ENCODE measurements at regions not wholly inside any gene's neighbourhood (a gene's known extent, or its start where the extent isn't known, plus 50 kb on each side); places are given as distances from the start of the nearest gene placed in this dataset.

DNA sequence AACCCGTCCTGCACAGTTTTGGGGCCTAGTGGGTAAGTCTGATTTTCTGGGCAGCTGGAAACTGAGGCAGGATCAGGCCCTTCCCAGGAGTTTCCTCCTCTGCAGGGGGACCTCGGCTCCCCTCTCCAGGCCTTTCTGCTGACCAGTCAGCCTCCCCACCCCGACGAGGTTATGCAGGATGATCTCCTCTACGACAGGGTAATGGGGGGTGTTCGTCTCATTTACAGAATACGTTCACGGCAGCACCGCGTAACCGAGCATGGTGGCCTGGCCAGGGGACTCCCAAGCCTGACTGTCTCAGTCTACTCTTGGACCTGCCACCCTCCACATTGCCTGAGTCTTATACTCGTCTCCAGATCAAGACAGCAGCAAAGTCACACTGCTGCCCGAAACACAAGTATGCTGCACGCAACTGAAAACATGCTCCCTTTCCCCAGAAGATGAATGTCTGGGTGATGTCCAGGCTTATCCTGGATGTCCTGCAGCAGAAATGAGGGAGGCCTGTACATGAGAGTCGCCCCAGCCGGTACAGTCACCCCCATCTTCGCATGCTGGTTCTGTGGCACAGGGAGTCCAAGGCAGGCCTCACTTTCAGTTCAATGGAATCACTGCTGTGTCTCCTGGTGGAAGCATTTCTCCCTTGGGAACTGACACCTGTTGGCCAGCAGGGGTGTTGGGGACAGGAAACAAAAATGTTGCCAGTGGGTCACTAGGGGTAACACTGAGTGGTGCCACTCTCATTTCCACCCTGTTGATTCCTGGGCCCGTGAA is 120.8 kb downstream of the SOX1 start:
- DNase-seq (no peak), ATAC-seq (replicated peaks in 1 of 4) (no peak)
- Mint-ChIP-seq H3K27ac (no peak overlapping the region), H3K27me3 (peaks cover 0 to 3% of the 10 kb centered on the region in 2 donors), H3K4me3 (no peak overlapping the region), H3K36me3 (no peaks in the 10 kb centered on the region), H3K9me3 (peaks cover 0 to 9% (median 6%) of the 10 kb centered on the region in 3 donors), H3K4me1 (no peaks in the 10 kb centered on the region)
- H3K36me3 ChIP-seq (ENCODE audit: control insufficient read depth in 2 of 2, extremely low read depth in 1 of 2, insufficient read depth in 1 of 2, low read length in 1 of 2) = no peaks in the 10 kb centered on the region
- H3K4me1 ChIP-seq (ENCODE audit: control insufficient read depth in 1 of 2, extremely low read depth in 1 of 2, insufficient read depth in 2 of 2, low read length in 2 of 2) = no peaks in the 10 kb centered on the region
- CTCF ChIA-PET = no interaction called here
- no peaks in the 10 kb centered on the region for H3K9me3 ChIP-seq
- no peak overlapping the region for H3K27ac ChIP-seq (ENCODE audit: low read length)
- no peak overlapping the region for H3K4me3 ChIP-seq (ENCODE audit: control insufficient read depth in 1 of 2, extremely low read depth in 1 of 2, low read length in 1 of 2)
- peaks cover 0 to 12% of the 10 kb centered on the region in 2 experiments for H3K27me3 ChIP-seq (replicated peaks in 1 of 2; ENCODE audit: control insufficient read depth in 2 of 2, extremely low read depth in 1 of 2, insufficient read depth in 2 of 2, low read length in 1 of 2)
- POLR2A ChIA-PET = no interaction called here
- WGBS (ENCODE audit: insufficient coverage) = 91% methylated on average over 10 of the region's 18 CpGs

DNA sequence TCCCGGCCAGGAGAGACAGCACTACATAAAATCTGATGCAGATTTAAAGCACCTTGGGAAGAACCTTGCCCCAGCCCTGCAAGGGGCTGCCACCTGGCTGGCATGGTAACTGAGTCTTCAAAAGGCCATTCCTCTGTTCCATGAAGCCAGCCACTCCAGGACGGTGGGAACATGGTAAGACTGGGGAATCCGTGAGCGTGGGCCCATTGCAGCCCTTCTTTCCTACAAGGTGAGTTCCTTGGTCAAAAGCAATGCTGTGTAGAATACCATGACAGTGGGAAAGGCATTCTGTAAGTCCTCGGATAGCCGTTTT is 121.3 kb downstream of the SOX1 start:
- no peaks in the 10 kb centered on the region for H3K36me3 Mint-ChIP-seq
- Histone ChIP-seq H3K4me3 (ENCODE audit: control insufficient read depth in 1 of 2, extremely low read depth in 1 of 2, low read length in 1 of 2) (no peak overlapping the region), H3K27me3 (replicated peaks in 1 of 2; ENCODE audit: control insufficient read depth in 2 of 2, extremely low read depth in 1 of 2, insufficient read depth in 2 of 2, low read length in 1 of 2) (peaks cover 0 to 12% of the 10 kb centered on the region in 2 experiments)

DNA sequence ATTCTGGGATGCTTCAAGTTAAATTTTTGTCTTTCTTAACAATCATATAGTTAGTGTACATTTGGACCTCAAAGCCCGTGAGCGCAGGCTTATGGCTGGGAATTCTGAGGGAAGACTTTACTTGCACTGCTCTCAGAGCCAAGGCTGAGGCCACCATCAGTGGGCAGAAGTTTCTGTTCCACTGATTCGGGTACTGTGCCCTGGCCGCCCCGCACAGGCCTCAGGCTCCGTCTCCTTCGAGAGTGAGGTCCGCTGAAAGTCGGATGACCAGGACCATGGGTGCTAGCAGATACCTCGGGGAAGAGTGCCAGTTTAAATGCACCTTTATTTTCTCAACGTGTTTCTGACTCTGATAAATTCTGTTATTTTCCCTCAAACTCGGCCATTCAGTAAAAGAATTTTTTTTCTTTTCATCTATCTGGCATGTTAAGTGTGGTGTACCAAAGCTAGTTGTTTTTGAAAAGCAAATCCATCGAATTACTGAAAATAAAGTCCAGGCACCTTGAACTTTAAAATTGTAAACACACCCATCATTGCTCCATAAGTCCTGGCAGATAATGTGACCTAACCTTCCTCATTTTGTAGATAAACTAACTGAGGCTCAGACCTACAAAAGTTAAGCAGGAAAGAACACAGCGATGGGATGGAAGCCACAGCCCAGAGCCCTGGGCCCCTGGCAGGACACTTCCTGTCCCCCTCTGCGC is 126.7 kb downstream of the SOX1 start:
- Mint-ChIP-seq H3K27me3 (peaks cover 2 to 3% of the 10 kb centered on the region in 2 donors), H3K4me1 (no peaks in the 10 kb centered on the region), H3K9me3 (peaks cover 0 to 14% (median 13%) of the 10 kb centered on the region in 3 donors), H3K27ac (no peak overlapping the region), H3K4me3 (no peak overlapping the region), H3K36me3 (no peaks in the 10 kb centered on the region)
- ChIA-PET CTCF (no interaction called here), POLR2A (no interaction called here)
- Histone ChIP-seq H3K4me3 (ENCODE audit: control insufficient read depth in 1 of 2, extremely low read depth in 1 of 2, low read length in 1 of 2) (no peak overlapping the region), H3K9me3 (no peaks in the 10 kb centered on the region), H3K36me3 (ENCODE audit: control insufficient read depth in 2 of 2, extremely low read depth in 1 of 2, insufficient read depth in 1 of 2, low read length in 1 of 2) (no peaks in the 10 kb centered on the region), H3K27ac (ENCODE audit: low read length) (no peak overlapping the region), H3K4me1 (ENCODE audit: control insufficient read depth in 1 of 2, extremely low read depth in 1 of 2, insufficient read depth in 2 of 2, low read length in 2 of 2) (no peaks in the 10 kb centered on the region), H3K27me3 (replicated peaks in 1 of 2; ENCODE audit: control insufficient read depth in 2 of 2, extremely low read depth in 1 of 2, insufficient read depth in 2 of 2, low read length in 1 of 2) (peaks cover 0 to 6% of the 10 kb centered on the region in 2 experiments)
- 88% methylated on average over 11 of the region's 15 CpGs for WGBS (ENCODE audit: insufficient coverage)
- DNase-seq = no peak
- ATAC-seq (replicated peaks in 1 of 4) = no peak

More for the DNA sequence above, 121.3 kb downstream of the SOX1 start:
- ChIA-PET CTCF (no interaction called here), POLR2A (no interaction called here)
- no peak overlapping the region for H3K27ac ChIP-seq (ENCODE audit: low read length)
- DNase-seq (no peak), ATAC-seq (replicated peaks in 1 of 4) (no peak)
- H3K9me3 ChIP-seq = no peaks in the 10 kb centered on the region
- no peaks in the 10 kb centered on the region for H3K4me1 ChIP-seq (ENCODE audit: control insufficient read depth in 1 of 2, extremely low read depth in 1 of 2, insufficient read depth in 2 of 2, low read length in 2 of 2)
- WGBS (ENCODE audit: insufficient coverage) = 90% methylated on average over 6 of the region's 6 CpGs
- H3K9me3 Mint-ChIP-seq = peaks cover 0 to 14% (median 12%) of the 10 kb centered on the region in 3 donors
- H3K27me3 Mint-ChIP-seq = peaks cover 0 to 3% of the 10 kb centered on the region in 2 donors
- H3K4me1 Mint-ChIP-seq = no peaks in the 10 kb centered on the region
- H3K36me3 ChIP-seq (ENCODE audit: control insufficient read depth in 2 of 2, extremely low read depth in 1 of 2, insufficient read depth in 1 of 2, low read length in 1 of 2) = no peaks in the 10 kb centered on the region
- H3K27ac Mint-ChIP-seq = no peak overlapping the region
- H3K4me3 Mint-ChIP-seq = no peak overlapping the region

DNA sequence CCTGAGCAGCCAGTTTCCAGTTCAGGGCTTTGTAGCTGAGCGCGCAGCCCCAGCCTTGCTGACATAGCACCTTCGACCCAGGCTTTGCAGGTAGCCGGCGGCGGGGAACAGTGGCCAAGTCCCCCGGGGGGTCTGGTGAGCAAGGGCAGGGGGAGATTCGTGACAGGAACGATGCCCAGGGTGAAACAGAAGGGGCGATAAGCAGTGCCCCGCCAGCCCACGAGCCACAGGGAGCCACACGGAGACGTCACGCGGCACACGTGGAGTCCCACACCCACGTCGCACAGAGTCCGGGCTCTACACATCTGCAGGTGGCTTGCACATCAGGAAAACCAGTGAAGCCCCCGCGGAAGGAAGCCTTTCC is 127.2 kb downstream of the SOX1 start:
- ChIA-PET POLR2A (no interaction called here), CTCF (no interaction called here)
- Histone ChIP-seq H3K9me3 (no peaks in the 10 kb centered on the region), H3K27me3 (replicated peaks in 1 of 2; ENCODE audit: control insufficient read depth in 2 of 2, extremely low read depth in 1 of 2, insufficient read depth in 2 of 2, low read length in 1 of 2) (peaks cover 0 to 9% of the 10 kb centered on the region in 2 experiments), H3K36me3 (ENCODE audit: control insufficient read depth in 2 of 2, extremely low read depth in 1 of 2, insufficient read depth in 1 of 2, low read length in 1 of 2) (no peaks in the 10 kb centered on the region), H3K27ac (ENCODE audit: low read length) (no peak overlapping the region), H3K4me1 (ENCODE audit: control insufficient read depth in 1 of 2, extremely low read depth in 1 of 2, insufficient read depth in 2 of 2, low read length in 2 of 2) (no peaks in the 10 kb centered on the region), H3K4me3 (ENCODE audit: control insufficient read depth in 1 of 2, extremely low read depth in 1 of 2, low read length in 1 of 2) (no peak overlapping the region)
- ATAC-seq (replicated peaks in 1 of 4) = no peak
- peaks cover 2 to 3% of the 10 kb centered on the region in 2 donors for H3K27me3 Mint-ChIP-seq
- H3K36me3 Mint-ChIP-seq = no peaks in the 10 kb centered on the region
- H3K4me1 Mint-ChIP-seq = no peaks in the 10 kb centered on the region
- no peak for DNase-seq
- H3K4me3 Mint-ChIP-seq = no peak overlapping the region
- peaks cover 0 to 14% (median 13%) of the 10 kb centered on the region in 3 donors for H3K9me3 Mint-ChIP-seq
- no peak overlapping the region for H3K27ac Mint-ChIP-seq
- WGBS (ENCODE audit: insufficient coverage) = 93% methylated on average over 22 of the region's 22 CpGs

DNA sequence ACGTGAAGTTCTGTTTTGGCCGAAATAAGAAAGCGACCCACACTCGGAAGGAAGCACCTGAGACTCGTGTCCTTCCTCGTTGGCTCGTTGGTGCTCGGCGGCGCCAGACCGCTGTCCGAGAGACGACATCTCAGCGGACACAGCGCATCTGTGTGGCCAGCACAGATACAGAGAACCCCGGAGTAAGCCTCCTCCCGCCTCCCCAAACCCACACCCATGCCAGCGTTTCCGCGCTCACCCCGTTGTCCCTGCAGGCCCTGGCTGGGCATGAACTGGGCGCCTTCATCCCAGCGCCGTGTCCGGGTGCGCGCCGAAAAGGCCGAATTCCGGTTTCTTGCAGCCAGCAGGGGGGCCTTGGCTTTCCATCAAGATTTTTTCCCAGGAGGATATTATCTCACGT is 127.6 kb downstream of the SOX1 start:
- Mint-ChIP-seq H3K9me3 (peaks cover 0 to 14% (median 13%) of the 10 kb centered on the region in 3 donors), H3K27ac (no peak overlapping the region), H3K36me3 (no peaks in the 10 kb centered on the region), H3K27me3 (peaks cover 2 to 3% of the 10 kb centered on the region in 2 donors), H3K4me3 (no peak overlapping the region), H3K4me1 (no peaks in the 10 kb centered on the region)
- no peaks in the 10 kb centered on the region for H3K9me3 ChIP-seq
- H3K27ac ChIP-seq (ENCODE audit: low read length) = no peak overlapping the region
- no peak overlapping the region for H3K4me3 ChIP-seq (ENCODE audit: control insufficient read depth in 1 of 2, extremely low read depth in 1 of 2, low read length in 1 of 2)
- POLR2A ChIA-PET = no interaction called here
- no peak for ATAC-seq (replicated peaks in 1 of 4)
- 91% methylated on average over 27 of the region's 31 CpGs for WGBS (ENCODE audit: insufficient coverage)
- CTCF ChIA-PET = no interaction called here
- no peaks in the 10 kb centered on the region for H3K4me1 ChIP-seq (ENCODE audit: control insufficient read depth in 1 of 2, extremely low read depth in 1 of 2, insufficient read depth in 2 of 2, low read length in 2 of 2)
- no peak for DNase-seq
- H3K27me3 ChIP-seq (replicated peaks in 1 of 2; ENCODE audit: control insufficient read depth in 2 of 2, extremely low read depth in 1 of 2, insufficient read depth in 2 of 2, low read length in 1 of 2) = peaks cover 0 to 9% of the 10 kb centered on the region in 2 experiments
- no peaks in the 10 kb centered on the region for H3K36me3 ChIP-seq (ENCODE audit: control insufficient read depth in 2 of 2, extremely low read depth in 1 of 2, insufficient read depth in 1 of 2, low read length in 1 of 2)

DNA sequence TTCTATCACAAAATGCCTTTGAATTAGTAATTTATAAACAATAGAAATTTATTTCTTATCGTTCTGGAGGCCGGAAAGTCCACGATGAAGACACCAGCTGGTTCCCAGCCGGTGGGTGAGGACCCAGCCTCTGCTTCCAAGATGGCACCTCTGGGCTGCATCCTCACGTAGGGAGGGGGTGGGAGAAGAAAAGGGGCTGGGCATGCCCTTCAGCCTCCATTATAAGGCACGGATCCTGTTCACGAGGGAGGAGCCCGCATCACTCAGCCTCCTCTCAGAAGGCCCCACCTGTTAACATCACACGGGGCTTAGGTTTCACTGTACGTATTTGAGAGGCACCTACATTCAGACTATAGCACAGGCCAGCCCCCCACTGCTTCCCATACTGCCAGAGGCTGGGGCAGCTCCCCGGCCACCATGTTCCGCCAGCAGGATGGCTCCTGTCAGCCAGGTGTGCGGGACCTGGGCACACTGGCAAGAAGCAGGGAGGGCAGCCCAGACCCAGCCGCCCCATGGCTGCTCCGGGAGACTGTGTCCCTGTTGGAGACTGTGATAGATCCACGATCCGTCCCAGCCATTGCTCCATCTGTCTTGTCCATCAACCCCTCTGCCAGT is 131.6 kb downstream of the SOX1 start:
- WGBS (ENCODE audit: insufficient coverage) = 90% methylated on average over 9 of the region's 17 CpGs
- no peak for DNase-seq
- ATAC-seq (replicated peaks in 1 of 4) = no peak

More for the DNA sequence above, 131.6 kb downstream of the SOX1 start:
- Histone ChIP-seq H3K9me3 (no peaks in the 10 kb centered on the region), H3K4me3 (ENCODE audit: control insufficient read depth in 1 of 2, extremely low read depth in 1 of 2, low read length in 1 of 2) (no peak overlapping the region), H3K27ac (ENCODE audit: low read length) (no peak overlapping the region), H3K36me3 (ENCODE audit: control insufficient read depth in 2 of 2, extremely low read depth in 1 of 2, insufficient read depth in 1 of 2, low read length in 1 of 2) (no peaks in the 10 kb centered on the region), H3K27me3 (replicated peaks in 1 of 2; ENCODE audit: control insufficient read depth in 2 of 2, extremely low read depth in 1 of 2, insufficient read depth in 2 of 2, low read length in 1 of 2) (peaks cover 0 to 33% of the 10 kb centered on the region in 2 experiments), H3K4me1 (ENCODE audit: control insufficient read depth in 1 of 2, extremely low read depth in 1 of 2, insufficient read depth in 2 of 2, low read length in 2 of 2) (no peaks in the 10 kb centered on the region)
- Mint-ChIP-seq H3K27me3 (peaks cover 5 to 11% of the 10 kb centered on the region in 2 donors), H3K4me1 (no peaks in the 10 kb centered on the region), H3K4me3 (no peak overlapping the region), H3K36me3 (no peaks in the 10 kb centered on the region), H3K9me3 (no peaks in the 10 kb centered on the region), H3K27ac (no peak overlapping the region)
- ChIA-PET CTCF (no interaction called here), POLR2A (interaction anchor here in 1 of 2 donors (0.6 kb wide), 1 partner anchor 12 kb away, joined by 3 read pairs; no protein-coding TSS in a partner anchor)
